DMS153 (cell line): ENCODE measurements at regions not wholly inside any gene's neighbourhood (a gene's known extent, or its start where the extent isn't known, plus 50 kb on each side); places are given as distances from the start of the nearest gene placed in this dataset.

Experiments
- DNase-seq: peaks from one replicate; lab custom pipeline; 2025; lab: John Stamatoyannopoulos, UW

DNA sequence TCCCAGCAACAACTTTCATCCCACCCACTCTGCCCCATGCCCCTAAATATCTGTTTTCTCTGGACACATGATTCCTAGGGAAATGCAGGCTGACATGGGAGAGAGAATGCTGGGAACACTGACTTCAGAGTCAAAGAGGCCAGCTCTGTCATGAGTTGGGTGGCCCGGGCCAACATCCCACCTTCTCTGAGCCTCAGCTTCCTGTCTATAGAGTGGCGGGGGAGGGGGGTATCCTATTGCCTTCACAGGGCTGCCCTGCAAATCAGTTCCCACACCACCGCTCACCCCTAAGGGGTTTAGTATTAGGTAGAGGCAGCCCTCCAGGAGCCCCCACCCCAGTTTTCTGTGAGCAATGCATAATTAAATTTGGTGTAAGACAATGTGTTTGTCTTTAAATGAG is 175.0 kb upstream of the NCAM1 start:
- DNase-seq, result no peak

DNA sequence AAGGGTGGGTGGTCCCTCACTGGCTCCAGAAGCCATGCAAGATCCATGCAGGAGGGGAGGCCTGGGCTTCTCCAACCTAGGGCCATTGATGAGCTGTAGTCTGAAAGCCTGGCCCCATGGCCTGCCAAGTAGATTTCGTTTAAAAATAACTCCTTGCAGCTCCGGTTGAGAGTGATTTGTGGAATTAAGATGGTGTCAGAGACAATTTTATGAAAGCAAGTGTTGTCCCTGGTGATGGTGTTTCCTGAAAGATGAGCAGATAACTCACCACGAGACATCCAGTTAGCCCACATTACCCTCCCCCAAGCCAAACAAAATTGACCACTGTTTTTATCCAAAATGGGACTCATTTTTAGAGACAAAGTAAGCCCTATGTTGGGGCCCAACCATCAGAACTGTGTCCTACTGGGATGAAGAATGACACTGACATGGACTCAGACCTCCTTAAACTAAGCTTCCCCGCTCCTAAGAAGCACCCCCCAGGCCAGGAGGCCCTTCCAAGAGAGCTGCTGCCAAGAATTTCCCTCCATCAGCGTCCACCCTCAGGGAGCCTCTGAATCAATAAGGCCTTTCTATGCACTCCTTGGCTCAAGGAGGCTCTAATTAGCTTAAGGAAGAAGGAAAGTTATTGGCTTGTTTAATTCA is 174.2 kb upstream of the NCAM1 start:
- DNase-seq, result no peak

DNA sequence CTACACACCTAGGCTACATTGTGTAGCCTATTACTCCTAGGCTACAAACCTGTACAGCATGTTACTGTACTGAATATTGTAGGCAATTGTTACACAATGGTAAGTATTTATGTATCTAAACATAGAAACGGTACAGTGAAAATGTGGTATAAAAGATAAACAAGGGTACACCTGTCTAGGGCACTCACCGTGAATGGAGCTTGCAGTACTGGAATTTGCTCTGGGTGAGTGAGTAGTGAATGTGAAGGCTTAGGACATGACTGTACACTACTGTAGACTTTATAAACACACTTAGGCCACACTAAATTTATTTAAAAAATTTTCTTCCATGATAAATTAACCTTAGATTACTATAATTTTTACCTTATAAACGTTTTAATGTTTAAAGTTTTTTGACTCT is 171.7 kb upstream of the NCAM1 start:
- DNase-seq, result no peak

DNA sequence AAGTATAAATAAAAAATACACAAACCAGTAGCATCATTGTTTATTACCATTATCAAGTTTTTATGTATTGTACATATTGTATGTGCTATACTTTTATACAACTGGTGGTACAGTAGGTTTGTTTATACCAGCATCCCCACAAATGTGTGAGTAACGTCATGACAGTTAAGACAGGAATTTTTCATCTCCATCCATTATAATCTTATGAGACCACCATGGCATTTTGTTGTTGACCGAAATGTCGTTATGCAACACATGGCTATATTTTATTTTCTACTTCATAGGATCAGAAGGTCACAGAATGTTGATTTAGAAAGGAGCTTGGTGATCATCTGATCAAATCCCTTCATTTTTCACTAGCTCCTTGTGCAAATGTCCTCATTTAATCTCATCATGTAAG is 170.9 kb upstream of the NCAM1 start:
- no peak for DNase-seq

DNA sequence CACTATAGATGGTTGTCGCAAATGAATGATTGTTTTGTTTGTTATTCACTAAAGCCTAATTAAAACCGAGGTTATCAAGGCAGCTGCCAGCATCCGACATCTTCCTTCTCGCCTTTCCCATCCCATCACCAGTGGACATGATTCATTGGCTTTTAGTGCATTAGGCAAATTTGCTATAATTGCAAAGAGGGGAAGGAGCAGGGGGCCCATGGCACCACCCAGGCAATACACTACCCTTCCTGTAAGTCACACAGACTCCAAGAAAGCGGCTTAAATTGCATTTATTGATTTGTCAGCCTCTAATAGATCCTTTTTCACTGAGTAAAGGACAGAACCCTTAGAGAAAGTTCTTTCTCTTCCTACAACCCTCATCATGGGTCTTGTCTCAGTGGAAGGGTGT is 169.2 kb upstream of the NCAM1 start:
- DNase-seq, result no peak

DNA sequence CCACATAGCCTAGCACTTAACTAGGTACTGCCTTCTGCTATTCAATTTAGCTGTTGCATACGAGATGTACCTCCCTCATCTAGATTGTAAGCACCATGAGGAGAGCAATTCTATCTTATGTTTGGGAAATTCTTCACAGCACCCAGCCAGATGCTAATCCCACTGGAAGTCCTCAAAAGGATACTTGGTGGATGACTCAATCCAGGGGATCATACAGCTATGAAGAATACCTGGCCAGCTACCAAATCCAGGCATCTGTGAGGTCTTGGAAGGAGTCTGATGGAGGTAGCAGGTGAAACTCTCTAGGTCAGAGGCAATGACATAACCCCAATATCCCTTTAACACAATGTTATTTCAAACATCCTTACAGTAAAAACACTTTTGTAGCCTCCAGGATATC is 167.8 kb upstream of the NCAM1 start:
- no peak for DNase-seq

DNA sequence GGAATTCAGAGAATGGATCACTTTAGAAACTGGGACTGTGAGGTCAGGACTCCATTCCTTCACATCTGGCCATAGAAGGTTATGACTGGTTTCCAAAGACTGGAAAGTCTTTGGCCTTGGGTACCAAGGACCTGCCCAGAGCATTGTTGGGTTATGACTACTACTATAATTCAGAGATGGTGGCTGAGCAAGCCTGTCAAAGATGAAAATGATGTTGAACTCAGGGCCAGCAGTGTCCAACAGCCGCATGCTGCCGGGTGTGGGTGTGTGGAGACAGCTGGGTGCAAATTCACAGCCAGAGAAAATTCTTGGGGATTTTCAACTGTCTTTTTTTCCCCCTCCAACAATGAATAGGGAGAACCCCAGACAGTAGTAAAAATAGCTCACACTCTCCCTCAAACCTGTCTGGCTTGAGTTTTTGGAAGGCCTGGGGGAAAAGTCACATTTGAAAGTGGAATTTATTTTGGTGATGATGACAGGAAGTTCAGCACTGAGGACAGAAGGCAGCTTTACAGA is 166.8 kb upstream of the NCAM1 start:
- no peak for DNase-seq

DNA sequence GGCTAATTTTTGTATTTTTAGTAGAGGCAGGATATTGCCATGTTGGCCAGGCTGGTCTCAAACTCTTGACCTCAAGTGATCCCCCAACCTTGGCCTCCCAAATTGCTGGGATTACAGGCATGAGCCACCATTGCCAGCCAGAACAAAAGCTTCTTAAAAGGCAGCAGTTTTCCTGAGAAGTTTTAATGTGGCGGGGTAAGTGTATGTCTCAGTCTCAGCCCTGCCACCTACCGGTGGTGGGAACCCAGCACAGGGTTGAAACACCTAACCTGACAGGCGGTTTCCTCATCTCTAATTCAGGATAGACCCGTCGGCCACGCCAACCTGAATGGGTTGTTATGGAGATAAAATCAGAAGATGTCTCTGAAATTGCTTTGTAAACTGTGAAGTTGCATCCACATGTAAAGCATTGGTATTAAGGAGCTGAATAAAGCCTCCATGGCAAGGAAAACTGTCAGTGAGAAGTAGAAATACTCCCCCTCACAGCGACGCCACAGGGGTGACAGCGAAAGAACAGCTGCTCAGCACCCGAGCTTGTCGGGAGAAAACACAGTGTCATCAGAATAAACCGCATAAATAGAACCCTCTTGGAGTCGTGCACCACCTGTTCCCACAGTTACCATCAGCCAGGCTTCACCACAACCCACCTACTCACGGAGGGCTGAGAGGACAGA is 165.9 kb upstream of the NCAM1 start:
- DNase-seq, result no peak

DNA sequence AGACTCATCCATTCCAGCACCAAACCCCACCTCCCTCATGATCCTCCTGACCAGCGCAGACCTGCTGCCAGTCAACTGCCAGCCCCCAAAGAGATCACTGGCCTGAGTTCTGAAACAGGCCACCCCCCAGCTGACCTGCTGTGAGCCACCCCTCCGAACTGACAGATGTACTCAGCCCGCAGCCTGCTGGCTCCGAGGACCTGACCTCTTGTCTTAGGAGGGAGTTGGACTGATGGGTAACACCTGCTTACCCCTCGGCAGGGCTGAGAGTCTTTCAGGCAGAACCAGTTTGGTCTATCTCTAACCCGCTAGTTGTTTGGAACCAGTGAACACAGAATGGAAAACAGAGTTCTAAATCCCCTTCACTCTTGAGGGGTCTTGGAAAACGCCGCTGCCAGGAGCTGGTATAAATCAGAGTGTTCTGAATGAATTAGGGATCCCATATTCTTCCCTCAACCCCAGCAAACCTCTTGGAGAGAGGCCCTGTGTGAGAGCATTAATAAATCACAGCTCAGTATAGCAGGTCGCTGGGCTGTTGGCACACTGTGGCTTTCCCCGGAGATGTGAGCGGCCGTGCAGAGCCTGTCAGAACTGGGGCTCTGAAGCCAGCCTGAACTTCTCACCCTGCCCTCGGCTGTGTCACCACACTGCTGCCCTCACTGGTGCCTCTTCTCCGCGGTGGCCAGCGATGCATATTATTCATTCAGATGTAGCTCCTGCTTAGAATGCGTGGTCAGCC is 165.1 kb upstream of the NCAM1 start:
- DNase-seq, result no peak

DNA sequence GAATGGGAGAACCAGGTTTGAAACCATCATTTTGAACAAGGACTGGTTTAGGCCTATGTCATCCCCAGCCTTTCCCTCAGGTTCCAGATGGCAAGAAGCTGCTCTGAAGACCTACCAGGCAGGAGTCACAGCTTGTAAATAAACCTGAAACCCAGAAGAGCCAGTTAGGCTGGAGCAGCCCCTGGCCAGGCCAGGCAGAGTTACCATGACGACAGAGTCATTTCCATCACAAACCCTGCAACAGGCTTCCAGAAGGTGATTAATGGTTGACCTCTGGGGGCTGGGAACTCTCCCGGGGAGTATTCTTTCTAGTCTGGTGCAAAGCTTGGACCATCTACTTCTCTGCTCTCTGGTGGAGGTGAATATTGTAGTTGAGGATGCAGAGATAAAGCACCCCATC is 164.1 kb upstream of the NCAM1 start:
- no peak for DNase-seq

DNA sequence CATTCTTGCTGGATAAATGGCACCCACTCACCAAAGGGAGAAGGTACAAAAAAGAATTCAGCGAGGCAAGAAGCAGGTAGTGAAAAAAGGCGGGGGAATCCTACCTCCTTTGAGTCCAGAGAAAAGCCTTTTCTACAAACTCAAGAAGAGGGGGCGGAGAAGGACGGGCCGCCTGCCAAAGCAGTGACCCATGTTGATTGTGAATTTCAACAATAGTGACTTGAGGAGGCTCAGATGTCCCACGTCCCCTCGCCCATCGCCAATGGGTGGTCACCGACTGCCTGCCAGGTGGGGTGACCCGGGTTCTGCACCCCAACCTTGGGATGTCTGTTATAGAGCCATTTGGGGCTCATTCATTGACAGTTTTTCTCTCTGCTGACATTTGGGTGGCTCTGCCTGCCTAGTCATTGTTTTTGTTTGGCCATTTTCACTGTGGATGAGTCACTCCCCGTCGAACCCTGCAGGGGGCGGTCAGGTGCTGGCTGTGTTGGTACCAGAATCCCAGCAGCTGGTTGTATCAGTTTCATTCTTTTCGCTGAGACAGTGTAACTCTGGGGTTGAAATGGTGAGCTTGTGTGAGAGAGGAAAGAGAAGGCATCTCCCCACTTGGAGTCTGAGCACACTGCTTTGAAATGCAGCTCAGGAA is 163.4 kb upstream of the NCAM1 start:
- DNase-seq, result no peak

DNA sequence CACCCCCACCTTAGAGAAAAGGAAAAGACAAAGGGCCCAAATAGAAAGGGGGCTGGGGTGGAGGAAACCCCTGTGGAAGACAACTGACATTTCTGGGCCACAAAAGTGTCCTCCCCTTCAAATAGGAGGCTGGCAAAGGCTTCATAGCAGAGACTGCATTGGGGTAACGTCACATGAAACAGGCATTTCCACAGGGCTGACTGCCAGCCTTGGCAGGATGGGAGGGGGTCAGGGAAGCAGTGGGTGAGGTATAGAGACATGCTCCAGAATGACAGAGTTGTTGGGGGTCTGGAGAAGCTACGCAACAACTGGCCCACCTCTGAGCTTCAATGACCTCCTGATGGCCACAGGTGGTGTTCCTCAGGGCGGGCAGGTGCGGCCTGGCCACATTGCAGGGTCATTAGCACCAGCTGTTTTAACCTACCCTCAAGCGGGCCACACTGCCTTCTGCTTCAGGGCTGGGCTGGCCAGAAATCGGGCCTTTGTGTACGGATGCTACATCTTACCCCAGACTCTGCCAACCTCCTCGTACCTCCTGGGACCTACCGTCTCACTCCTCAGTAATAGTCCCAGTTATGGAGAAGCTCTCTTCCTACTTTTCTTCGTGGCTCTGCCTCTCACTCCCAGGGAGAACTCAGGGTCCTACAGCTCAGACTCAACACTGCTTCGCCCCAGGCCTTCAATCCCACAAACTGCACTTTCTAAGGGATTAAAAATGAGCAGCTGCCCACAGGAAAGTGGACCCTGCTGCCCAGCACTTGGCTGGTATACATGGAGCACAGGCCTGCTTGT is 160.0 kb upstream of the NCAM1 start:
- no peak for DNase-seq

DNA sequence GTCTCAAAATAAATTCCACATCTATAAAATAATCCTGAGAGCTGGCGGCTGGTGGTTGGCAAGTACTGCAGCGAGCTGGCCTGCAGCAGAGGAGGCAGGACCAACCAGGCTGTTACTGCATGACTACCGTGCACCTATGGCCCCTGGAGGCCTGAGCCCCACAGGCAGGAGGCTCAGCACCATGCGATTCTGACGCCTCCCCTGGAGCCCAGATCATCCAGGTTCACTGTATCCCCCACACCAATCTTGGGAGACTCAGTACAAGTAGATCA is 159.5 kb upstream of the NCAM1 start:
- DNase-seq, result no peak

DNA sequence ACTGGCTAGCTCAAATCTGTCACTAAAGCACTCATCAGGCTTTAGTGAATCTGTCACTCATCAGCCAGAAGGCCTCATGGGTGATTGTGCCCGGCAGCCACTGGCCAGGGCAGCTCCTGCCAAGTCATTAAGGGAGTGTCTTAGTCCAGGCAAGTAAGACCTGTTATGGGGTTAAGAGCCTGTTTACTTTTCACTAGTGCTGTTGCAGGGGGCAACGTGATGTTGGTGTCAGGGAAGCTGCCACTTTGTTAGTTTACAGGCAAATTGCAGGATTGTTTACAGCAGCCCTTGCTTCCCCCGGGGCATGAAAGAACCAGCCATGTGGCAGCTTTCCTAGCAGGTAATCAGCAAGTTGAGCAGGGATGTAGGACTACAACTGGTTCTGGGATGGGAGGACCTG is 155.6 kb upstream of the NCAM1 start:
- DNase-seq, result no peak

DNA sequence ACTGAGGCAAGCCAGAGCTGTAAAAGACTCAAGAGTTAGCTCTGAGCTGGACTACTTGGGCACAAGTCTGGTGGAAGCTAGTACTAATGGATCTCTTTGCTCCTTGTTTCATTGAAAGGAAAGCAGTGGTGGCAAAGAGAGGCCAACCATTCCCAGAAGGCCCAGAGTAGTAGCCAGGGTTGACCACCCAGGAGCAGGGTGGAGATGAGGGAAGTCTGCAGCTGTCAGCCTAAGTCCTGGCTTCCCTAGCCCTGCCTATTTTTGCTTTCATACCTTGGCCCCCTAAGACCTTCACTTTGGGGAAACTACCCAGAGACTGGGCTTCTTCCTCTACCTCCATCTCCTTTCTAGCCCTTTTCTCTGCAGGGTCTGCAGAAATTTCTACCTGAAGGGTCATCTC is 155.0 kb upstream of the NCAM1 start:
- DNase-seq, result no peak

DNA sequence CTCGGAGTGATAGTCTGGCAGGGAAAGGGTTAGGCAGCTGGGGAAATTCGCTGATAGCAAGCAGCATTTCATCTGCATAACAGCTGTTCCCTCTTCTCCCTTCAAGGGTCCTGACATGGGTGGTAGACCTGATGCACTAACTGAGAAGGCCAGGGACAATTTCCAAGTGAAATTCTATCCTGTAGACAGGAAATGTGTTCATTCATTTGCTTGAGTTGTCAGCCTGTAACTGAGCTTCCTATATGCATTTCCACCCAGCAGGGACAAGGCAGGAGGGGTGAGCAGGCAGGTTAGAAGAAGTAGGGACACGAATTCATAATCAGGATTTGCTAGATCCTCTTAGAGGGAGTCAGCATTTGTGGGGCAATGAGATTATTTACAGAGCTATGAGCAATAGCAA is 154.3 kb upstream of the NCAM1 start:
- DNase-seq, result no peak

DNA sequence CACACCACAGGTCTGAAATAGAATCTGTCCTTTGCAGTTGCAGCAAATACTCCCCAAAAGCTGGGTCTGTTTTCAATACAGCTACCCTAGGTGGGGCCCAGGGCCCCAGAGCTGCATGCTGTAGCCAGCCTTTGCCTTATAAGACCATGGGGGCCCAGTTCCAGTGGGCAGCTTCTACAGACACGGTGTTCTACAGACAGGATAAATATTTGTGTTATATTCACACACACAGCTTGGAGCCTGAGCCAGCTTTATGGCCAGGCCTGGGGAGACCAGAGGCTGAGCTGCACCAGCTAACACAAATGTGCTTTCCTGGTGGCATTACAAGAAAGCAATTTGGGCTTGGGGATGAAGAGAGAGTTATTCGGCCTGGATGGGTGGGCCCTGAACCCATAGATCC is 151.8 kb upstream of the NCAM1 start:
- DNase-seq, result no peak

DNA sequence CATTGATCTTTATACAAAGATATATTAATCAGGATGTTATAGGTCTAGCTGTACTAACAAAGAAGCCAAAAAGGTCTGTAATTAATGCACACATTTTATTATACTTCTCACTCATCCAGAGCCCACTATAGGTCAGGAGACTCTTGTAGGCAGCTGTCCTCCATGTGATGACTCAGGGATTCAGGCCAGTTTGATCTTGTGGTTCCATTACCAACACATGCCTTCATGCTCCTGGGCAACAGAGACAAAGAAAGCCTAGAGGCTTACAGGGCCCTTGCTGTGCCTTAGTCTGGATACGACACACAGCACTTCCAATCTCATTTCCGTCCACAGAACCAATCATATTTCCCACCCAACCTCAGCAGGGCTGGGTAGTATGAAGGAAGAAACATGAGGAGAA is 150.3 kb upstream of the NCAM1 start:
- DNase-seq, result no peak

DNA sequence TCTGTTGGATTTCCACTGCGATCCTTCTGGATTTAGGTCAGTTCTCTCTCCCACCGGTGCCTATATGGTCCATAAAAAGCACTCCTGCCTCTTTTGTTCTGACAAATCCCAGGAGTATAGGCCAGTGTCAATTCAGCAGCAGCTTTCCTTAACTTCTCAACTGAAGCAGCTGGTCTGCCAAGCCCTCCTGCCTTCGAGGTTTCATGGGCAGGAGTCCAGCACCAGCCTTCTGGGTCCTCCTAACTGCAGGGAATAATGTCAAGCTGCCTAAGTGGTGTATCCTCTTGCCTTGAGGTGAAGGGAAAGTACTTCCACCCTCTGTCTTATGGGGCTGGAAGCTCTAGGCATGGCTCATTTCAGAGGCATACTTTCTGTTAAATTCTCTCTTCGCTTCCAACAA is 149.4 kb upstream of the NCAM1 start:
- no peak for DNase-seq

DNA sequence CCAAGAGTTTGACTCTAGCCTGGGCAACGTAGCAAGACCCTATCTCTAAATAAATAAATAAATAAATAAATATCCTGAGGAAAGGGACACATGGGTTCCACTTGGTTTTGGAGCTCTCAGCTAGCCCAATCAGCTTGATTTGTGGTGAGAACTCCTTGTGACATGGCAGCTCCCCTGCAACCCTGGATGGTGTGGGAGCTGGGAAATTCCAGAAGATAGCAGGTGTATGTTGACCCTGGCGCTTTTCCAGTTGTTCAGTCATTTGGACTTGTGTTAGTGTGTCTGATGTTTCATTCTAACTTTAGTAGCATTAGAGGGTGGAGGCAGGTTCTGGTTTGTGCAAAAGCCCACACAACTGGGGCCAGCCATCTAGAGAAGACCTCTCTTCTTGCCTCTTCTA is 148.5 kb upstream of the NCAM1 start:
- no peak for DNase-seq

DNA sequence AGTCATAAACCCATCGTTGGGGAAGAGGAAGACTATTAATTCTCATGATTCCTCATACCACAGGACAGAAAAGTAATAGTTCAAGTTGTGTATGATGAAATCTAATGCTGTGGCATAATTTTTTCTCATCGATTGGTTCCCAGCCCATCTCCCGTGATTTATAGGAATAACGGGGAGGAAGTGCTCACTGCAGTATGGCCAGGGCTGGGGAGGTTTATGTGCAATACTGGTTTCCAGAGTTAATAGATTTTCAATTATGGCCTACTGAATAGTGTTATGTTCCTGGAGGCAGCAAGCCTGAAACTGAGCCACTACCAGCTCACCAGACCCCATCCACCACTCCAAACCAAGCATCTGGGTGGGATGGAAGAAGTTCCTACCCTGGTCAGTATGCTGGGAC is 147.1 kb upstream of the NCAM1 start:
- DNase-seq, result no peak

DNA sequence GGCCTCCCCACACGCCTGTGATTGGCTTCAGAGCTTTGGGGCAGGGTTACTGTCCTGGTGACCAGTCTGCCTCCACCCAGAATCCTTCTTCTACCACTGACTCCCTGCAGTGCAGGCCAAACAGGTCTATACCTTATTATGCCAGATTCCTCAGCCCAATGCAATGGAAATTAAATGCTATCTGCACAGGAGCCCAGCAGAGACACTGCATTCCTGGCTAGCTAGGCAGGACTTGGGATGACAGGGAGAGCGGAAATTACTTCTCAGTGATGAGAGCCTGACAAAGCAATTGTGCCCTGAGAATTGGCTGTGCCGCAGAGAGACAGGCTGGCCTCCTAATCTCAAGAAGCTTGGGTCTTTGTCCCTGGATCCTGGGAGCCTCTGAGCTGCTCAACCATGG is 143.8 kb upstream of the NCAM1 start:
- no peak for DNase-seq
